ENCODE measurements at regions not wholly inside any gene's neighbourhood (a gene's known extent, or its start where the extent isn't known, plus 50 kb on each side); places are given as distances from the start of the nearest gene placed in this dataset.

- WGBS, 2 experiments (ENCODE audit: extremely low coverage in 2 of 2, insufficient read length in 1 of 2), result no CpG with 5 or more reads among the region's 6 CpGs
- H3K9me3 ChIP-seq (ENCODE audit: control insufficient read depth, insufficient read depth, low read length), result peaks cover 24% of the 10 kb centered on the region
Measured at GRCh38 chr16:6439129-6439528, 893.5 kb upstream of the RBFOX1 start.

More at GRCh38 chr16:6439129-6439528, 893.5 kb upstream of the RBFOX1 start:
- Histone ChIP-seq H2BK15ac (ENCODE audit: low read depth, low read length) (no peak overlapping the region), H3K4me1 (ENCODE audit: control insufficient read depth, insufficient read depth, low read length) (no peaks in the 10 kb centered on the region), H3K4ac (ENCODE audit: low read depth, low read length) (no peak overlapping the region), H3K4me2 (ENCODE audit: low read depth, low read length) (no peak overlapping the region), H4K5ac (ENCODE audit: low read depth, low read length) (no peak overlapping the region), H3K23ac (ENCODE audit: low read depth, low read length) (no peak overlapping the region), H3K9me1 (ENCODE audit: insufficient read depth, low read length) (no peaks in the 10 kb centered on the region), H3K36me3 (ENCODE audit: control insufficient read depth, insufficient read depth, low read length) (no peaks in the 10 kb centered on the region), H3K79me1 (ENCODE audit: low read depth in 1 of 2, low read length in 2 of 2) (no peaks in the 10 kb centered on the region), H3K27ac (ENCODE audit: insufficient read depth, low read length) (no peak overlapping the region), H2AK5ac (ENCODE audit: low read depth, low read length) (no peak overlapping the region), H4K91ac (ENCODE audit: insufficient read depth, low read depth, low read length) (no peak overlapping the region), H2BK120ac (ENCODE audit: low read depth, low read length) (no peak overlapping the region), H3K27me3 (ENCODE audit: control insufficient read depth, insufficient read depth, low read length) (no peaks in the 10 kb centered on the region), H3K14ac (replicated peaks; ENCODE audit: low read depth, low read length) (no peak overlapping the region), H2AFZ (replicated peaks; ENCODE audit: low read length, poor library complexity) (no peak overlapping the region), H2AK9ac (replicated peaks; ENCODE audit: low read depth, low read length, poor library complexity) (no peak overlapping the region), H4K8ac (ENCODE audit: low read depth in 2 of 2, low read length in 2 of 2) (no peak overlapping the region), H3K56ac (ENCODE audit: extremely low read depth, insufficient read depth, low read length) (no peak overlapping the region), H3K18ac (ENCODE audit: low read depth, low read length) (no peak overlapping the region), H3K9ac (ENCODE audit: low read depth, low read length) (no peak overlapping the region), H4K20me1 (ENCODE audit: insufficient read depth, low read length) (no peaks in the 10 kb centered on the region), H2BK20ac (ENCODE audit: low read depth, low read length) (no peak overlapping the region), H2BK5ac (ENCODE audit: low read depth, low read length, poor library complexity, severe bottlenecking) (no peak overlapping the region), H3K4me3 (ENCODE audit: insufficient read depth, low read depth, low read length) (no peak overlapping the region)
- dilution Hi-C loops (cut with HindIII; ENCODE audit: low sequenced_read_pairs, unreplicated experiment), result no loop called here
- in situ Hi-C loops (cut with MboI; ENCODE audit: low sequenced_read_pairs), result no loop called here
- intact Hi-C loops (cut with micrococcal nuclease), result no loop called here
- BruUV-seq (replicated peaks), result no TSS peak
- ChIA-PET CTCF (no interaction called here), POLR2A (ENCODE audit: unreplicated experiment) (no interaction called here)
- no peak for TF ChIP-seq CHD1 (IDR thresholded peaks at IDR 0.05; ENCODE audit: low read depth, low read length)
- no peak for TF ChIP-seq CTCF (conservative IDR thresholded peaks at IDR 0.05; ENCODE audit: low read depth, low read length)
- TF ChIP-seq CEBPB (IDR thresholded peaks at IDR 0.05; ENCODE audit: low read depth, low read length), result no peak
- TF ChIP-seq SMC3 (IDR thresholded peaks at IDR 0.05; ENCODE audit: low read depth, low read length), result no peak
- TF ChIP-seq USF2 (IDR thresholded peaks at IDR 0.05; ENCODE audit: low read depth, low read length), result no peak
- TF ChIP-seq FOS (IDR thresholded peaks at IDR 0.05; ENCODE audit: low read depth, low read length), result no peak
- no peak for TF ChIP-seq BHLHE40 (IDR thresholded peaks at IDR 0.05; ENCODE audit: low read depth, low read length)
- TF ChIP-seq NFE2L2 (IDR thresholded peaks at IDR 0.05; ENCODE audit: low read depth, low read length), result no peak
- TF ChIP-seq MXI1 (IDR thresholded peaks at IDR 0.05; ENCODE audit: borderline replicate concordance, low read depth, low read length), result no peak
- TF ChIP-seq MAZ (IDR thresholded peaks at IDR 0.05; ENCODE audit: borderline replicate concordance, low read depth, low read length), result no peak
- TF ChIP-seq RAD21 (IDR thresholded peaks at IDR 0.05; ENCODE audit: low read length), result no peak
- TF ChIP-seq RCOR1 (IDR thresholded peaks at IDR 0.05; ENCODE audit: insufficient replicate concordance, low read length), result no peak
- TF ChIP-seq POLR2A (IDR thresholded peaks at IDR 0.05; ENCODE audit: low read depth, low read length), result no peak
- no peak for ATAC-seq (ENCODE audit: low read depth)
- DNase-seq, result no peak
